ENCODE measurements at regions not wholly inside any gene's neighbourhood (a gene's known extent, or its start where the extent isn't known, plus 50 kb on each side); places are given as distances from the start of the nearest gene placed in this dataset.

- no peak for DNase-seq (ENCODE audit: extremely low spot score, unreplicated experiment)
- Mint-ChIP-seq H3K36me3 (no peaks in the 10 kb centered on the region), H3K9me3 (no peaks in the 10 kb centered on the region), H3K4me1 (ENCODE audit: unreplicated experiment) (peaks cover 6% of the 10 kb centered on the region), H3K27ac (no peak overlapping the region), H3K4me3 (no peak overlapping the region), H3K27me3 (no peaks in the 10 kb centered on the region)
- TF ChIP-seq, protein P1, sequence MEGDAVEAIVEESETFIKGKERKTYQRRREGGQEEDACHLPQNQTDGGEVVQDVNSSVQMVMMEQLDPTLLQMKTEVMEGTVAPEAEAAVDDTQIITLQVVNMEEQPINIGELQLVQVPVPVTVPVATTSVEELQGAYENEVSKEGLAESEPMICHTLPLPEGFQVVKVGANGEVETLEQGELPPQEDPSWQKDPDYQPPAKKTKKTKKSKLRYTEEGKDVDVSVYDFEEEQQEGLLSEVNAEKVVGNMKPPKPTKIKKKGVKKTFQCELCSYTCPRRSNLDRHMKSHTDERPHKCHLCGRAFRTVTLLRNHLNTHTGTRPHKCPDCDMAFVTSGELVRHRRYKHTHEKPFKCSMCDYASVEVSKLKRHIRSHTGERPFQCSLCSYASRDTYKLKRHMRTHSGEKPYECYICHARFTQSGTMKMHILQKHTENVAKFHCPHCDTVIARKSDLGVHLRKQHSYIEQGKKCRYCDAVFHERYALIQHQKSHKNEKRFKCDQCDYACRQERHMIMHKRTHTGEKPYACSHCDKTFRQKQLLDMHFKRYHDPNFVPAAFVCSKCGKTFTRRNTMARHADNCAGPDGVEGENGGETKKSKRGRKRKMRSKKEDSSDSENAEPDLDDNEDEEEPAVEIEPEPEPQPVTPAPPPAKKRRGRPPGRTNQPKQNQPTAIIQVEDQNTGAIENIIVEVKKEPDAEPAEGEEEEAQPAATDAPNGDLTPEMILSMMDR (conservative IDR thresholded peaks at IDR 0.05) = no peak
Observed at GRCh38 chr4:106421441-106422296, 53.1 kb upstream of the GIMD1 start.

DNA sequence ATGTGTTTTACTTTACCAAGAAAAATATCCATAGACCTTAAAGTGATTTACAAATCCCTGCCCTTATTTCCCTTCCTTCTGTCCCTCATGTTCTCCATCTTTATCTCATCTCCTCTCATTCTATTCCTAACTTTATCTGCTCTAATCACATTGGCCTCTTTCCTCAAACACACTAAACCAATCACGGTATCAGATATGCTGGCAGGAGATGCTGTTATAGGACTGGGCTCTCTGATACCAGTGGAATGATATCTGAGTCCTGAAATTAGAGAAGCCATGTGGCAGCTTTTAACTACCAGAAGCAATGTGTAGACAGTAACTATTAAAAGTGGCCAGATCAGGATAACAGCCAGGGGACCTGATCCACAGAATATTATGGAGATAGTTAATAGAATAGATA lies 49.9 kb upstream of the GIMD1 start:
- Mint-ChIP-seq H3K9me3 (no peaks in the 10 kb centered on the region), H3K27ac (no peak overlapping the region), H3K4me3 (no peak overlapping the region), H3K36me3 (no peaks in the 10 kb centered on the region), H3K4me1 (ENCODE audit: unreplicated experiment) (peaks cover 6% of the 10 kb centered on the region), H3K27me3 (no peaks in the 10 kb centered on the region)
- DNase-seq (ENCODE audit: extremely low spot score, unreplicated experiment) = no peak
- TF ChIP-seq, protein P1 (conservative IDR thresholded peaks at IDR 0.05) = no peak

Data from type B pancreatic cell (in vitro differentiated cells).